Neural crest cell (in vitro differentiated cells): ENCODE measurements at regions not wholly inside any gene's neighbourhood (a gene's known extent, or its start where the extent isn't known, plus 50 kb on each side); places are given as distances from the start of the nearest gene placed in this dataset.

ENCODE experiments used
- DNase-seq: peaks from one replicate; pipeline ENCODE4 v3.0.0; 2021; ENCODE audit warnings: low read depth, mixed read lengths, low spot score
- H3K27ac Mint-ChIP-seq: one replicate; pipeline ENCODE4 v1.8.0; 2021; ENCODE audit warnings: mild to moderate bottlenecking, mixed read lengths; ENCODE audit not compliant: unreplicated experiment
- H3K27me3 Mint-ChIP-seq: 2 replicates; pipeline ENCODE4 v1.8.0; 2021; ENCODE audit warnings: low read depth, mild to moderate bottlenecking, mixed read lengths
- H3K36me3 Mint-ChIP-seq: 2 replicates; pipeline ENCODE4 v1.8.0; 2021; ENCODE audit warnings: low read depth, mild to moderate bottlenecking, mixed read lengths
- H3K4me1 Mint-ChIP-seq: 2 replicates; pipeline ENCODE4 v1.8.0; 2021; ENCODE audit warnings: mixed read lengths
- H3K4me3 Mint-ChIP-seq: one replicate; pipeline ENCODE4 v1.8.0; 2021; ENCODE audit warnings: mild to moderate bottlenecking, mixed read lengths
- H3K9me3 Mint-ChIP-seq: 2 replicates; pipeline ENCODE4 v1.8.0; 2021; ENCODE audit warnings: mixed read lengths
- TF ChIP-seq, protein P1 (sequence below): fragments of 200-600 bp; sonication (generic); conservative IDR thresholded peaks from 2 replicates; pipeline ENCODE4 v1.5.0; 2021; ENCODE audit warnings: antibody characterized with exemption, mild to moderate bottlenecking

DNA sequence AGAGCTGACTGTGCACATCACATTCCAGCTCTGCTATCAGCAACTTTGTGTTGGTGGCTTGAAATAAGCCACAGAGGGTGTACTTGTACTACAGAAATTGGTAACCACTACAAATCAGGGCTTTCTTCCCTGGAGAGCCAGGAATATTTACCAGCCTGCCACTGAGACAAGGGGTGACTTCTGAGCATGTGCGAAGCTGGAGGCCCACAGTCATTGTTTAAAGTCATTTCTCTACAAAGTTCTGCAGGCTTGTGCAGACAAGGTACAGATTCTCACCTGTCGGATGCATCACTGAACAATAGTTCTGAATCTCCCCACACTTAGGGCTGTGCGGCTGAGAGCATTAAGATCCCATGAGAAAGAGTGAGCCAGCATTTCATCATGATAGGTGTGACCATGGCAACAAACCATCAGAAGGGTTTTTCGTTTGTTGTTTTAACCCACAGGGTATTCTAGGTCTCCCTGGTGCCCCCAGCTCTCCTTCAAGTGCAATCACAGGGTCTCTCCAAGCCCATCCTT lies 292.8 kb downstream of the CDC5L start:
- Mint-ChIP-seq H3K27ac (peak overlapping the region; percentile 84), H3K9me3 (no peaks in the 10 kb centered on the region), H3K27me3 (no peaks in the 10 kb centered on the region), H3K4me1 (peaks cover 34% of the 10 kb centered on the region), H3K36me3 (no peaks in the 10 kb centered on the region), H3K4me3 (no peak overlapping the region)
- no peak for DNase-seq
- TF ChIP-seq, protein P1, sequence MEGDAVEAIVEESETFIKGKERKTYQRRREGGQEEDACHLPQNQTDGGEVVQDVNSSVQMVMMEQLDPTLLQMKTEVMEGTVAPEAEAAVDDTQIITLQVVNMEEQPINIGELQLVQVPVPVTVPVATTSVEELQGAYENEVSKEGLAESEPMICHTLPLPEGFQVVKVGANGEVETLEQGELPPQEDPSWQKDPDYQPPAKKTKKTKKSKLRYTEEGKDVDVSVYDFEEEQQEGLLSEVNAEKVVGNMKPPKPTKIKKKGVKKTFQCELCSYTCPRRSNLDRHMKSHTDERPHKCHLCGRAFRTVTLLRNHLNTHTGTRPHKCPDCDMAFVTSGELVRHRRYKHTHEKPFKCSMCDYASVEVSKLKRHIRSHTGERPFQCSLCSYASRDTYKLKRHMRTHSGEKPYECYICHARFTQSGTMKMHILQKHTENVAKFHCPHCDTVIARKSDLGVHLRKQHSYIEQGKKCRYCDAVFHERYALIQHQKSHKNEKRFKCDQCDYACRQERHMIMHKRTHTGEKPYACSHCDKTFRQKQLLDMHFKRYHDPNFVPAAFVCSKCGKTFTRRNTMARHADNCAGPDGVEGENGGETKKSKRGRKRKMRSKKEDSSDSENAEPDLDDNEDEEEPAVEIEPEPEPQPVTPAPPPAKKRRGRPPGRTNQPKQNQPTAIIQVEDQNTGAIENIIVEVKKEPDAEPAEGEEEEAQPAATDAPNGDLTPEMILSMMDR, result no peak

DNA sequence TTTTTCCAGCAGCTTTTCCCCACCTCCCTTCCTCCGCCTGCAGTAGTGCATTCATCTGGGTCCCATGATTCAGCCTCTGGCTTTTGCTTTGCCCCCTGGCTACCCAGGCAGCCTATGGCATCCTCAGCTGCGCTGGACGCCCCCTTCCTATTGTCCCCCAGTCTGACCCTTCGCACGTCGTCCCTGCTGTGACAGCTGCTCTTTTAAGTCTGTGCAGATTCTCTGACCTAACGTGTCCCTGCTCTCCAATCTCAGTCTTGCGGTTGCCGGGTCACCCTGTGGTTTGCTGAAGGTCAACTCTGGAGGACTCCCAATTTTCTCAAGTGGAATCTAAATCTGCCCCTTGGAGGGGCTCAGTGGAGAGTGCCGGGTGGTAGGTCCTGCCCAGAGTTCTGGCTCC lies 294.3 kb downstream of the CDC5L start:
- TF ChIP-seq, protein P1, result no peak
- Mint-ChIP-seq H3K27ac (peak overlapping the region; percentile 45), H3K4me1 (peaks cover 34% of the 10 kb centered on the region), H3K4me3 (peak overlapping the region; percentile 4), H3K27me3 (no peaks in the 10 kb centered on the region), H3K9me3 (peaks cover 3% of the 10 kb centered on the region), H3K36me3 (peaks cover 2% of the 10 kb centered on the region)
- DNase-seq, result peak; percentile 40

DNA sequence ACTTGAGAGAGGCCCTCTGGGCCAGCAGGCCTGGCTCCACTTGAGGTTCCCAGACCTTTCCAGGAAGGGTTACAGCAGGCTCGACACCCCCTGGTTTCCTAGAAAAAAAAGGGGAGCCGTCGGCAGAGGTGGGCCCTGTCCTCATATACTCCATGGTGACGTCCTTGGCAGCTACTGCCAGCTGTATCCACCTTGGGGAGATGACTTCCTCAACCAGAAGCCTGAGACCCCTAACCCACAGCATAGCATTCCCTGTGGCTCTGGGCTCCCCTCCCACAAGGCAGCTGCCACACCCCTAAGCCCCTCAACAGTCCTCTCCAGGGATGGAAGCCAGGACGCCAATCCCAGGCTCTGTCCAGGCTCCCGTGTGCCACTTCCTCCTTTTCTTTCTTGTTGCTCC lies 294.8 kb downstream of the CDC5L start:
- H3K4me3 Mint-ChIP-seq, result no peak overlapping the region
- peaks cover 5% of the 10 kb centered on the region for H3K36me3 Mint-ChIP-seq
- DNase-seq, result no peak
- TF ChIP-seq, protein P1, result no peak
- H3K27me3 Mint-ChIP-seq, result no peaks in the 10 kb centered on the region
- peaks cover 34% of the 10 kb centered on the region for H3K4me1 Mint-ChIP-seq
- peaks cover 9% of the 10 kb centered on the region for H3K9me3 Mint-ChIP-seq
- H3K27ac Mint-ChIP-seq, result no peak overlapping the region

DNA sequence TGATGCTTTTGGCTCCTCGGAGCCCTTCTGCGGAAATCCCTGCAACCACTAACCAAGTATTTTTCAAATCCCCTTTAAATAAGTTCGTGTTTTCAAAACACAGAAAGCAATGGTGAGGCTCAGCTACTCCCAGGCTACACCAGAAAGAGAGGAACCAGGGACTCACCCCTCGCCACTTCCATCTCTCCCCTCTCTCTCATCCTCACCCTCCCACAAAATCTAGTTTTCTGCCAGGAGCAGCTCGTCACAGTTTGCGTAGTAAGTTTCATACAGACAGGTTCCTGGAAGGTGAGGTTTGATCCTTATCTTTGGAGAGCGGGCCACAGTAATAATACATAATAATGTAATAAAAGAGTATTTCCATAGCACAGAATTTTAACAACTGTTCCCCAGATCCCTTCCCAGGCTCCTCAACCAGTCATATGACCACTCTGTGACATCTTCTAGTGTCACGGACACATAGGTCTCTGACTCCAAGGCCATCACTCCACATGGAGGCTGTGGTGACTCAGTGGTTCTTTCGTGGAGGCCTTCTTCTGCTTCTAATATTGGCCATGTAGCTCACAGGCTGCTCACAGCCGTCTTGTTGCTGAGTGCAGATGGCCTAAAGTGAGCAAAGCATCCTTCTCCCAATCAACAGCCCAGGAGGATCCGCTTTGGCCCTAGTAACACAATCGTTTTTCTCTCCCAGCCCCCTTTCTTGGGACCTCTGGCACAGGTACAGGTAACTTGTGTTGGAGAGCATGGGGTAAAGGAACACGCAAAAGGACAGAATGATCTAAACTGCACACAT lies 295.7 kb downstream of the CDC5L start:
- H3K4me3 Mint-ChIP-seq, result no peak overlapping the region
- peaks cover 15% of the 10 kb centered on the region for H3K9me3 Mint-ChIP-seq
- no peak overlapping the region for H3K27ac Mint-ChIP-seq
- DNase-seq, result no peak
- peaks cover 8% of the 10 kb centered on the region for H3K36me3 Mint-ChIP-seq
- H3K4me1 Mint-ChIP-seq, result peaks cover 34% of the 10 kb centered on the region
- H3K27me3 Mint-ChIP-seq, result no peaks in the 10 kb centered on the region
- TF ChIP-seq, protein P1, result no peak

DNA sequence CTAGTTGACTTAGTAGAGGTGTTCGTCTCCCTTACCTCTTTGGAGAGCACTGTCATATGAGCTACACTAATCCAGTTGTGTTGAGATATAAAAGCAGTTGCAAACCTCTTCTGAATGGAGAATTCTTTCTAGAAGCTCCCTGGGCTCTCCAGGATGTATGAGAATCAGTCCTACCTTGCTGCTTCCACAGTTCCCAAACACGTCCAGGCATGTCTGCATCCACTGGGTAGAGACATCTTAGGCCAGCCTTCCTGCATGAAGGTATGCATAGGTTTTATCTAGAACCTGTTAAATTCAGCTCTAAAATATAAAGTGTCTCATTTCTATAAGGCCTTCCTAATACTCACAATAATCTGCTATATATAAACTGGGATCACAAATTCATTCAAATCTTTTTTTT lies 297.7 kb downstream of the CDC5L start:
- H3K4me1 Mint-ChIP-seq, result peaks cover 26% of the 10 kb centered on the region
- H3K9me3 Mint-ChIP-seq, result peaks cover 22% of the 10 kb centered on the region
- no peak overlapping the region for H3K27ac Mint-ChIP-seq
- no peaks in the 10 kb centered on the region for H3K27me3 Mint-ChIP-seq
- H3K4me3 Mint-ChIP-seq, result no peak overlapping the region
- H3K36me3 Mint-ChIP-seq, result peaks cover 13% of the 10 kb centered on the region
- TF ChIP-seq, protein P1, result no peak
- no peak for DNase-seq
